CD4-positive, alpha-beta T cell (primary cell): ENCODE measurements at regions not wholly inside any gene's neighbourhood (a gene's known extent, or its start where the extent isn't known, plus 50 kb on each side); places are given as distances from the start of the nearest gene placed in this dataset.
A peak's percentile ranks its signal among the peaks of the same experiment; 100 is the strongest.

ENCODE experiments used
- ATAC-seq: fragments of 200-7000 bp; cut with Tn5 transposase; one replicate; pipeline ENCODE4 v1.10.0; 2022; ENCODE audit warnings: mild to moderate bottlenecking; ENCODE audit not compliant: poor library complexity
- CTCF ChIA-PET: fragments of 350-600 bp; sonication (Branson Sonifier 250); formaldehyde crosslinking; loops from one replicate; lab custom pipeline; 2021; ENCODE audit warnings: antibody characterized with exemption, inconsistent platforms; lab: Charles Lee
- POLR2A ChIA-PET: fragments of 350-600 bp; sonication (Branson Sonifier 250); formaldehyde crosslinking; loops from one replicate; lab custom pipeline; 2021; ENCODE audit warnings: antibody characterized with exemption, inconsistent platforms; lab: Charles Lee
- DNase-seq, 14 experiments: peaks; one replicate each; pipeline ENCODE4 v3.0.0-alpha.2; 2013 to 2020; ENCODE audit warnings: mixed read lengths in 2 of 14
- H3K27ac ChIP-seq, 2 donors: one replicate each; pipeline versions ENCODE4 v1.5.1 to v1.7.0; 2013; ENCODE audit warnings: low read length in 2 of 2, low read depth in 1 of 2, mild to moderate bottlenecking in 1 of 2
- H3K27me3 ChIP-seq, 2 experiments: 1 replicate in 1 of 2; 2 replicates in 1 of 2; pipeline versions ENCODE4 v1.6.1 to v1.7.0; 2013; ENCODE audit warnings: low read length in 2 of 2, control low read depth in 1 of 2, mild to moderate bottlenecking in 1 of 2, moderate library complexity in 1 of 2; ENCODE audit not compliant: insufficient read depth in 2 of 2, control insufficient read depth in 1 of 2
- H3K36me3 ChIP-seq: one replicate; pipeline ENCODE4 v1.6.1; 2013; ENCODE audit warnings: low read length, control low read depth; ENCODE audit not compliant: insufficient read depth
- H3K4me1 ChIP-seq: one replicate; pipeline ENCODE4 v1.6.1; 2013; ENCODE audit warnings: low read length, control low read depth; ENCODE audit not compliant: insufficient read depth
- H3K4me3 ChIP-seq: one replicate; pipeline ENCODE4 v1.5.1; 2013; ENCODE audit warnings: mild to moderate bottlenecking, low read length, moderate library complexity
- H3K9me3 ChIP-seq, 2 experiments: 1 replicate in 1 of 2; 2 replicates in 1 of 2; pipeline versions ENCODE4 v1.6.1 to v1.7.0; 2013; ENCODE audit warnings: low read length in 2 of 2, mild to moderate bottlenecking in 2 of 2, control low read depth in 1 of 2, moderate library complexity in 1 of 2; ENCODE audit not compliant: control insufficient read depth in 1 of 2, insufficient read depth in 1 of 2
- H3K27ac Mint-ChIP-seq: one replicate; pipeline ENCODE4 v1.8.0; 2020; ENCODE audit warnings: mixed read lengths
- H3K27me3 Mint-ChIP-seq: one replicate; pipeline ENCODE4 v1.8.0; 2021; ENCODE audit warnings: mixed read lengths
- H3K36me3 Mint-ChIP-seq: one replicate; pipeline ENCODE4 v1.8.0; 2021; ENCODE audit warnings: low read depth, mixed read lengths
- H3K4me1 Mint-ChIP-seq: one replicate; pipeline ENCODE4 v1.8.0; 2021; ENCODE audit warnings: low read depth, mixed read lengths
- H3K4me3 Mint-ChIP-seq: one replicate; pipeline ENCODE4 v1.8.0; 2020; ENCODE audit warnings: mild to moderate bottlenecking, mixed read lengths
- H3K9me3 Mint-ChIP-seq: one replicate; pipeline ENCODE4 v1.8.0; 2020; ENCODE audit warnings: mixed read lengths
- CTCF ChIP-seq: fragments of 200-600 bp; IDR thresholded peaks from one replicate; pipeline ENCODE4 v1.8.0; 2022; ENCODE audit warnings: antibody characterized with exemption, mild to moderate bottlenecking
- intact Hi-C, 2 experiments: fragments of 100-400 bp; cut with DNase I in 1 of 2; cut with micrococcal nuclease in 1 of 2; formaldehyde crosslinking; loops; one replicate each; pipeline versions ENCODE4 v1.15.1 to v1.9.0; 2023 to 2025; cut with DNase I, micrococcal nuclease

GRCh38 chr11:39374963-39375698, 2084.3 kb downstream of the LRRC4C start:
- intact Hi-C loops: no loop called here
- Mint-ChIP-seq H3K27ac (no peak overlapping the region), H3K36me3 (peaks cover 5% of the 10 kb centered on the region), H3K9me3 (no peaks in the 10 kb centered on the region), H3K27me3 (no peaks in the 10 kb centered on the region), H3K4me1 (peaks cover 34% of the 10 kb centered on the region), H3K4me3 (no peak overlapping the region)
- Histone ChIP-seq H3K4me1 (no peaks in the 10 kb centered on the region), H3K27ac (no peak overlapping the region), H3K27me3 (no peaks in the 10 kb centered on the region), H3K4me3 (no peak overlapping the region), H3K36me3 (no peaks in the 10 kb centered on the region), H3K9me3 (no peaks in the 10 kb centered on the region)
- TF ChIP-seq CTCF: peak; percentile 82
- ATAC-seq (no peak), DNase-seq (peak in 4 of 14 experiments; percentile 4 to 54 (median 53))
- ChIA-PET POLR2A (interaction anchor here (1.5 kb wide), 1 partner anchor 9 kb away, joined by 5 read pairs; no protein-coding TSS in a partner anchor), CTCF (interaction anchor here (0.9 to 1.8 kb wide), 2 partner anchors 9 to 13 kb away, joined by 3 to 4 read pairs; no protein-coding TSS in a partner anchor)

DNA sequence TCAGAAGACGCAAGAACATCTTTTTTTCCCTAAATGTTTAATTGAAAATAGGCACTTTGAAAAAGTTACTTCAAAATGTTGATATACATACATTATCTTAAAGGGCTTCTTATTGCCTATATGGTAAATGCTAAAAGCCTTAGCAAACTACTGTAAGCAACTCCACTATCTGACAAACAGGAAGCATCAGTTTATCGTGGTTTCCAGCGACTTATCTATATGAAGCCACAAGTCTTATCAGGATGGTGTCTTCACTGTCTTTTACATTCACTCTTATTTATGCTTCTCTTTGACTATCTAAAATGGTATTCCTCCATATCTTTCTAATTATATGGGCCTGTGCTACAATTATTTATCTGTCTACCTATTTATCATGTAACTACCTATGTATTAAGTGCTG, 2091.9 kb downstream of the LRRC4C start:
- Mint-ChIP-seq H3K4me1 (peaks cover 54% of the 10 kb centered on the region), H3K36me3 (peaks cover 5% of the 10 kb centered on the region), H3K9me3 (no peaks in the 10 kb centered on the region), H3K27ac (peak overlapping the region; percentile 34), H3K27me3 (no peaks in the 10 kb centered on the region), H3K4me3 (peak overlapping the region; percentile 23)
- DNase-seq (peak in 3 of 14 experiments; percentile 18 to 48 (median 20)), ATAC-seq (peak; percentile 41)
- intact Hi-C loops: no loop called here
- POLR2A ChIA-PET: no interaction called here
- H3K4me3 ChIP-seq: no peak overlapping the region
- CTCF ChIA-PET: no interaction called here
- no peaks in the 10 kb centered on the region for H3K9me3 ChIP-seq
- H3K4me1 ChIP-seq: peaks cover 5% of the 10 kb centered on the region
- no peaks in the 10 kb centered on the region for H3K27me3 ChIP-seq
- H3K27ac ChIP-seq: no peak overlapping the region
- TF ChIP-seq CTCF: no peak
- H3K36me3 ChIP-seq: no peaks in the 10 kb centered on the region

DNA sequence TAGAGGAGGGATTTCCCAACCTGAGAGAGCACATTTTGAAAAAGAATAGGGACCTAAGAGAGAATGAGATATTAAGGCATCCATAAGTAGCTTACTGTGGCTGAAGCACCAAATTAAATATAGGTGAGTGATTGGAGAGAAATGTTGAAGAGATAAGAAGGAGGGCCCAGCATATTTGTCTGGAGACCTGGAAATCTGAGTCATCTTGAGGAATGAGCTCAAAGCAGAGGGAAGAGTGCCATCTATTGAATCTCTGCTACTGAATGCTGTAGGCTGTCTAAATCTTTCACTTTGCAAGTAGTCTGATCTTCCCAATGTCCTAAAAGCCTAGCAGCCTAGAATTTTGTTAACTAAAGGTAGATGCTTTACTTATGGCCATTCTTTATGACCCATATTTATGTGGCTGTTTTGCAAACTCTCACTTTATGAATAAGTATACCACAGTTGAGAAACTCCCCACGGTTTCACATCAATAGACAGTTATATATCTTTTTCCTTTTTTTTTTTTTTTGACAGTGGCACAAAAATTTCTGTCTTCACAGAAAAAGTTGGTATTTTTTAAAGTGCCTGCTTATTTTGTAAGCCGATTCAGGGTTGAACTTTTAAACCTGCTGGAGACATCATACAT, 2093.5 kb downstream of the LRRC4C start:
- no peak overlapping the region for H3K27ac ChIP-seq
- ATAC-seq: no peak
- ChIA-PET CTCF (interaction anchor here (1.7 kb wide), 1 partner anchor 9 kb away, joined by 4 read pairs; no protein-coding TSS in a partner anchor), POLR2A (interaction anchor here (1.8 kb wide), 1 partner anchor 9 kb away, joined by 5 read pairs; no protein-coding TSS in a partner anchor)
- peaks cover 5% of the 10 kb centered on the region for H3K4me1 ChIP-seq
- Mint-ChIP-seq H3K4me3 (no peak overlapping the region), H3K36me3 (no peaks in the 10 kb centered on the region), H3K27me3 (no peaks in the 10 kb centered on the region), H3K27ac (peak overlapping the region; percentile 7), H3K9me3 (no peaks in the 10 kb centered on the region), H3K4me1 (peaks cover 39% of the 10 kb centered on the region)
- H3K36me3 ChIP-seq: no peaks in the 10 kb centered on the region
- no peaks in the 10 kb centered on the region for H3K27me3 ChIP-seq
- H3K4me3 ChIP-seq: no peak overlapping the region
- intact Hi-C loops: no loop called here
- TF ChIP-seq CTCF: no peak
- H3K9me3 ChIP-seq: no peaks in the 10 kb centered on the region
- DNase-seq: peak in 2 of 14 experiments; percentile 4 to 9
